HFFc6 (cell line): ENCODE measurements at regions not wholly inside any gene's neighbourhood (a gene's known extent, or its start where the extent isn't known, plus 50 kb on each side); places are given as distances from the start of the nearest gene placed in this dataset.
"Not testable (repeated sequence)": the region's sequence is repeated elsewhere in the genome, so short reads cannot be mapped to it uniquely, and the experiment has no call there.

Experiments
- DNase-seq: peaks from one replicate; pipeline ENCODE4 v3.0.0-alpha.2; 2018
- H3K27ac Mint-ChIP-seq: 2 replicates; pipeline ENCODE4 v1.8.0; 2020; ENCODE audit warnings: mild to moderate bottlenecking, mixed read lengths
- H3K27me3 Mint-ChIP-seq: 2 replicates; pipeline ENCODE4 v1.8.0; 2021; ENCODE audit warnings: mild to moderate bottlenecking, moderate library complexity, mixed read lengths; ENCODE audit not compliant: insufficient read depth
- H3K36me3 Mint-ChIP-seq: 2 replicates; pipeline ENCODE4 v1.8.0; 2021; ENCODE audit warnings: low read depth, mixed read lengths
- H3K4me1 Mint-ChIP-seq: 2 replicates; pipeline ENCODE4 v1.8.0; 2020; ENCODE audit warnings: low read depth, mixed read lengths
- H3K4me3 Mint-ChIP-seq: 2 replicates; pipeline ENCODE4 v1.8.0; 2020; ENCODE audit warnings: mild to moderate bottlenecking, moderate library complexity, mixed read lengths
- H3K9me3 Mint-ChIP-seq: 2 replicates; pipeline ENCODE4 v1.8.0; 2020; ENCODE audit warnings: mild to moderate bottlenecking, mixed read lengths
- TF ChIP-seq, protein P1 (sequence below): fragments of 200-600 bp; sonication (generic); IDR thresholded peaks from 2 replicates; pipeline ENCODE4 v1.5.0; 2021; ENCODE audit warnings: antibody characterized with exemption, mild to moderate bottlenecking

DNA sequence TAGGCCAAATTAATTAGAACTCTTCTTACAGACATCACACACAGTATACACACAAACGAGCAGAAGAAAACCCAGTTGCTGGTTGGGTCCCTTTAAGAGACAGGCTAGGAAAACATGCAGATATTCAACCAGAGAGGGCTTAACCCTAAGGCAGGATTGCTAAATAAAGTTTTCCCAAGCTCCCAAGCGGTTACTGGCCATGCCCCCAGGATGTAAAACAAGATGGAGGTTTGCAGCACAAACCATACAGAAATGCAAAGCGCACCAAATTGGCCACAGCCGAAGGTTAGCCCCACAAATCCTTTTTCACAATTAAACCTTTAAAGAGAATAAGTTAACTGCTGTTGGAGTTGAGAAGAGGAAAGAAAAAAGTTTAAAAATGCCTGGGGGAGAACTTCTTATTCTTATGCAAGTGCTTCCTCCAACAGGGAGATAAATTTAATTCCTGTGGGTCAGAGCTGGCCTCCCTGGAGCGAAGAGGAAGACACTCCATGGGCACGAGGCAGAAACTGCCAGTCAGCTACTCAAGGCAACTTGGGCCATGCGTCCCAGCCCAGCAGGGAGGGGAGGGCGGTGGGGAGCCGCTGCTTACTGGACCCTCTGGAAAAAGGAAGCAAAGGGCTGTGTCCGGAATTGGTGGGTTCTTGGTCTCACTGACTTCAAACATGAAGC, 167.6 kb upstream of the ARSJ start:
- Mint-ChIP-seq H3K27me3 (peaks cover 2% of the 10 kb centered on the region; the same call in 1 of the 2 replicates), H3K4me3 (no peak overlapping the region), H3K27ac (no peak overlapping the region), H3K4me1 (no peaks in the 10 kb centered on the region), H3K9me3 (peaks cover 7% of the 10 kb centered on the region; the same call in 1 of the 2 replicates), H3K36me3 (no peaks in the 10 kb centered on the region)
- TF ChIP-seq, protein P1, sequence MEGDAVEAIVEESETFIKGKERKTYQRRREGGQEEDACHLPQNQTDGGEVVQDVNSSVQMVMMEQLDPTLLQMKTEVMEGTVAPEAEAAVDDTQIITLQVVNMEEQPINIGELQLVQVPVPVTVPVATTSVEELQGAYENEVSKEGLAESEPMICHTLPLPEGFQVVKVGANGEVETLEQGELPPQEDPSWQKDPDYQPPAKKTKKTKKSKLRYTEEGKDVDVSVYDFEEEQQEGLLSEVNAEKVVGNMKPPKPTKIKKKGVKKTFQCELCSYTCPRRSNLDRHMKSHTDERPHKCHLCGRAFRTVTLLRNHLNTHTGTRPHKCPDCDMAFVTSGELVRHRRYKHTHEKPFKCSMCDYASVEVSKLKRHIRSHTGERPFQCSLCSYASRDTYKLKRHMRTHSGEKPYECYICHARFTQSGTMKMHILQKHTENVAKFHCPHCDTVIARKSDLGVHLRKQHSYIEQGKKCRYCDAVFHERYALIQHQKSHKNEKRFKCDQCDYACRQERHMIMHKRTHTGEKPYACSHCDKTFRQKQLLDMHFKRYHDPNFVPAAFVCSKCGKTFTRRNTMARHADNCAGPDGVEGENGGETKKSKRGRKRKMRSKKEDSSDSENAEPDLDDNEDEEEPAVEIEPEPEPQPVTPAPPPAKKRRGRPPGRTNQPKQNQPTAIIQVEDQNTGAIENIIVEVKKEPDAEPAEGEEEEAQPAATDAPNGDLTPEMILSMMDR, result no peak
- DNase-seq, result no peak

DNA sequence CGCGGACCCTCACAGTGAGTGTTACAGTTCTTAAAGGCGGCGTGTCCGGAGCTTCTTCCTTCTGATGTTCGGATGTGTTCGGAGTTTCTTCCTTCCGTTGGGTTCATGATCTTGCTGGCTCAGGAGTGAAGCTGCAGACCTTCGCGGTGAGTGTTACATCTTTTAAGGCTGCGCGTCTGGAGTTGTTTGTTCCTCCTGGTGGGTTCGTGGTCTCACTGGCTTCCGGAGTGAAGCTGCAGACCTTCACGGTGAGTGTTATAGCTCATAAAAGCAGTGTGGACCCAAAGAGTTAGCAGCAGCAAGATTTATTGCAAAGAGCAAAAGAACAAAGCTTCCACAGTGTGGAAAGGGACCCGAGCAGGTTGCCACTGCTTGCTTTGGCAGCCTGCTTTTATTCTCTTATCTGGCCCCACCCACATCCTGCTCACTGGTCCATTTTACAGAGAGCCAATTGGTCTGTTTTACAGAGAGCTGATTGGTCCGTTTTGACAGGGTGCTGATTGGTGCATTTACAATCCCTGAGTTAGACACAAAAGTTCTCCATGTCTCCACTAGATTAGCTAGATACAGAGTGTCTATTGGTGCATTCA, 168.3 kb upstream of the ARSJ start:
- H3K4me3 Mint-ChIP-seq, H3K27me3 Mint-ChIP-seq, H3K27ac Mint-ChIP-seq, DNase-seq, H3K36me3 Mint-ChIP-seq, H3K4me1 Mint-ChIP-seq, H3K9me3 Mint-ChIP-seq: not testable (repeated sequence)

DNA sequence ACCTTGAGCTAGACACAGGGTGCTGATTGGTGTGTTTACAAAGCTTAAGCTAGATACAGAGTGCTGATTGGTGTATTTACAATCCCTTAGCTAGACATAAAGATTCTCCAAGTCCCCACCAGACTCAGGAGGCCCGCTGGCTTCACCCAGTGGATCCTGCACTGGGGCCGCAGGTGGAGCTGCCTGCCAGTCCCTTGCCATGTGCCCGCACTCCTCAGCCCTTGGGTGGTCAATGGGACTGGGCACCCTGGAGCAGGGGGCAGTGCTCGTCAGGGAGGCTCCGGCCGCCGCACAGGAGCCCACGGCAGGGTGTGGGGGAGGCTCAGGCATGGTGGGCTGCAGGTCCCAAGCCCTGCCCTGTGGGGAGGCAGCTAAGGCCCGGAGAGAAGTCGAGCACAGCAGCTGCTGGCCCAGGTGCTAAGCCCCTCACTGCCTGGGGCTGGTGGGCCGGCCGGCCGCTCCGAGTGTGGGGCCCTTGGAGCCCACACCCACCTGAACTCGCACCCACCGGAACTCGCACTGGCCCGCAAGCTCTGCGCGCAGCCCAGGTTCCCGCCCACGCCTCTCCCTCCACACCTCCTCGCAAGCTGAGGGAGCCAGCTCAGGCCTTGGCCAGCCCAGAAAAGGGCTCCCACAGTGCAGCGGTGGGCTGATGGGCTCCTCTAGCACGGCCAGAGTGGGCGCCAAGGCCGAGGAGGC, 169.1 kb upstream of the ARSJ start:
- H3K4me3 Mint-ChIP-seq, H3K9me3 Mint-ChIP-seq, H3K27me3 Mint-ChIP-seq, H3K4me1 Mint-ChIP-seq, H3K36me3 Mint-ChIP-seq, H3K27ac Mint-ChIP-seq, DNase-seq: not testable (repeated sequence)

DNA sequence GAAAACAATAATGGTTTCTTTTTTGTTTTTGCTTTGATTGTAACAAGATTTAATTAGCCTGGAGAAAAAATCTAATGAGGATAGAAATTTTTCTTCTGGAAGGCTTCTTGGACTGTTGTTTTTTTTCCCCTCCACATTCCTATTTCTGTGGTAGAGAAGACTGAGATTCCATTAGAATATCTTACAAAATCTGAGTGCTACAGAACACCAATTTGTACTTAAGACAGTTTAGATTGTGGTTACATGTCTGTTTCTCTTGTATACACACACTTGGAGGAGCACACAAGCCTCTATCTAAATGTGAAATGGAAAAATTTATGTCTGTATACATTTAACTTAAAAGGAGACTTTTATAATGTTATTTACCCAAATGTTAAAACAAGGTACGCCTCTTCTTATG, 176.9 kb upstream of the ARSJ start:
- Mint-ChIP-seq H3K9me3 (no peaks in the 10 kb centered on the region), H3K36me3 (no peaks in the 10 kb centered on the region), H3K4me1 (peaks cover 8% of the 10 kb centered on the region; the same call in 1 of the 2 replicates), H3K4me3 (no peak overlapping the region), H3K27me3 (no peaks in the 10 kb centered on the region), H3K27ac (no peak overlapping the region)
- TF ChIP-seq, protein P1, result no peak
- no peak for DNase-seq

DNA sequence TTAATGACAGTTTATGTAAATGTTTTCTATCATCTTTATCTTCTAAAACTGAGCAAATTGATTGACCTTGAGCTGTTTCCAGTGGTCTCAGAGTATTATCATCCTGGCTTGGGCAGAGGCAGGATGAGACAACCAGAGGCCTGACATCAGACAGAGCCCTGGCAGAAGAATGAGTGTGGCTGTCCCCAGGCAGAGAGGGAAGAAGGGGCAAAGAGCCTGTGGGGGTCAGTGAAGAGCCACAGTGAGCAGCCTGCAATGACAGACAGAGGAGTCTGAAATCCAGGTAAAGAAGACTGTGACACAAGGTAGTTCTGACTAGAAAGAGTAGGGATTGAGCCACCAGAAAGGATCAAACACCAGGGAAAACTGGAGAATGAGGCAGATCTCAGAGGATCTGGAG, 182.4 kb upstream of the ARSJ start:
- Mint-ChIP-seq H3K9me3 (no peaks in the 10 kb centered on the region), H3K27ac (no peak overlapping the region), H3K4me1 (peaks cover 13% of the 10 kb centered on the region), H3K27me3 (no peaks in the 10 kb centered on the region), H3K4me3 (no peak overlapping the region), H3K36me3 (no peaks in the 10 kb centered on the region)
- TF ChIP-seq, protein P1, result no peak
- DNase-seq, result no peak

DNA sequence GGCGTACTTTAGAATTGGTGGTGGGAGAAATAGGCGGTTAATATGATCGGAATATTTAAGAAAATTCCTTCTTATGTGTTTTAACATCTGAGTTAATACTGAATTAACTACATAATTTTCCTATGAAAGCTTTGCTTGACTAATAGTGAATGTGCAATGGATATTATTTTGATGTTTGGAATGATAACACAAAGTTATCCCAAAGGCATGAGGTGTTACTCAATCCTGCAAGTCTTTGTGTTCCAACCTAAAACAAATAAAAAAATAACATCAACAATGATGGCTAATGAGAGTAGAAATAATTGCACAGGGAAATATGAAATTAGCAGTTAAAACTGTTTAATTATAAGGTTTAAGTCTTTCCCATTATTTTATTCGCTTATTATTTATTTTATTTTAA, 183.6 kb upstream of the ARSJ start:
- Mint-ChIP-seq H3K36me3 (no peaks in the 10 kb centered on the region), H3K4me1 (peaks cover 13% of the 10 kb centered on the region), H3K9me3 (no peaks in the 10 kb centered on the region), H3K27me3 (no peaks in the 10 kb centered on the region), H3K27ac (no peak overlapping the region), H3K4me3 (no peak overlapping the region)
- TF ChIP-seq, protein P1, result no peak
- DNase-seq, result no peak
